ENCODE measurements at regions not wholly inside any gene's neighbourhood (a gene's known extent, or its start where the extent isn't known, plus 50 kb on each side); places are given as distances from the start of the nearest gene placed in this dataset.

DNA sequence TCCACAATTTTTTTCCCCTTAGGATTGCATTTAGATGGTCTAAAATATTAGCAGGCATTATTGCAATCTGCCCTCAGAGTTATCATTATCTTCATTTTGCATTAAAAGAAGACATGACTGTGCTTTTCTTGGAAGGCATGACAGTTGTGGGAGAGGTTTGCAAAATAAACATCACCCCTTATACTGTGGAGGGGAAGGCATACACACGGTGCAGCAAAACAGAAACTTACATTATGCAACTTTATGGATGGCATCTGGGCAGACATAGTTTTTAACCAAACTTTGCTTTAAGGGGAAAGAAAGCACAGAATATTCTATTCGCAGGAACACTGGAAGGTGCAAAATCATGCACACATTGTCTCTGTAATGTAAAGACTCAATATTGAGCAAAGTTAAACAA lies 505.8 kb upstream of the ADAMTS16 start:
- TF ChIP-seq, protein P1, sequence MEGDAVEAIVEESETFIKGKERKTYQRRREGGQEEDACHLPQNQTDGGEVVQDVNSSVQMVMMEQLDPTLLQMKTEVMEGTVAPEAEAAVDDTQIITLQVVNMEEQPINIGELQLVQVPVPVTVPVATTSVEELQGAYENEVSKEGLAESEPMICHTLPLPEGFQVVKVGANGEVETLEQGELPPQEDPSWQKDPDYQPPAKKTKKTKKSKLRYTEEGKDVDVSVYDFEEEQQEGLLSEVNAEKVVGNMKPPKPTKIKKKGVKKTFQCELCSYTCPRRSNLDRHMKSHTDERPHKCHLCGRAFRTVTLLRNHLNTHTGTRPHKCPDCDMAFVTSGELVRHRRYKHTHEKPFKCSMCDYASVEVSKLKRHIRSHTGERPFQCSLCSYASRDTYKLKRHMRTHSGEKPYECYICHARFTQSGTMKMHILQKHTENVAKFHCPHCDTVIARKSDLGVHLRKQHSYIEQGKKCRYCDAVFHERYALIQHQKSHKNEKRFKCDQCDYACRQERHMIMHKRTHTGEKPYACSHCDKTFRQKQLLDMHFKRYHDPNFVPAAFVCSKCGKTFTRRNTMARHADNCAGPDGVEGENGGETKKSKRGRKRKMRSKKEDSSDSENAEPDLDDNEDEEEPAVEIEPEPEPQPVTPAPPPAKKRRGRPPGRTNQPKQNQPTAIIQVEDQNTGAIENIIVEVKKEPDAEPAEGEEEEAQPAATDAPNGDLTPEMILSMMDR (IDR thresholded peaks at IDR 0.05) = no peak
- no peak for TF ChIP-seq POLR2A (IDR thresholded peaks at IDR 0.05; ENCODE audit: low read depth)
- TF ChIP-seq POLR2AphosphoS5 (IDR thresholded peaks at IDR 0.05) = no peak
- no peak for TF ChIP-seq EP300 (IDR thresholded peaks at IDR 0.05)
